NCI-H2029 (cell line): ENCODE measurements at regions not wholly inside any gene's neighbourhood (a gene's known extent, or its start where the extent isn't known, plus 50 kb on each side); places are given as distances from the start of the nearest gene placed in this dataset.
"Not testable (repeated sequence)": the region's sequence is repeated elsewhere in the genome, so short reads cannot be mapped to it uniquely, and the experiment has no call there.

ENCODE experiments used
- DNase-seq: peaks from one replicate; lab custom pipeline; 2025; lab: John Stamatoyannopoulos, UW

DNA sequence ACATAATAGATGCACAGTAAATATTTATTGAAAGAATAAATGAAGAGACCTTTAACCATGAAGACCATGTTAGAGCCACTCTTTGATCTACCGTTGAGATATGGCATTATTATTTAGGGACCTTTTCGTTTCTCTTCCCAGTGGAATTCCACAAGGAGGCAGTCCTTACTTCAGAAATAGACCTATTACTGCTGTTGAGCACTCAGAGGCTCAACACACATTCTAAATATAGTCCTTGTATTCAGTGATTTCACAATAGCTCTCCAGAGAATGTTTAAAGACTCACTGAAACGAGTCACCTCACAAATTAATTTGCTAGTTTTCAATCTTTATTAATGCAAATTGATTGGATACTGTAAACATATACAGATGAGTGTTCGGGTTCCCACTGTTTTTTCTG, 603.8 kb downstream of the CDH8 start:
- no peak for DNase-seq

- DNase-seq: peak; percentile 4
Observed at GRCh38 chr16:61421111-61421510, 615.1 kb downstream of the CDH8 start.

- no peak for DNase-seq
Observed at GRCh38 chr16:61419791-61420190, 616.4 kb downstream of the CDH8 start.

- not testable (repeated sequence) for DNase-seq
Observed at GRCh38 chr16:61418802-61419201, 617.4 kb downstream of the CDH8 start.

- no peak for DNase-seq
Observed at GRCh38 chr16:61415126-61415525, 621.1 kb downstream of the CDH8 start.

DNA sequence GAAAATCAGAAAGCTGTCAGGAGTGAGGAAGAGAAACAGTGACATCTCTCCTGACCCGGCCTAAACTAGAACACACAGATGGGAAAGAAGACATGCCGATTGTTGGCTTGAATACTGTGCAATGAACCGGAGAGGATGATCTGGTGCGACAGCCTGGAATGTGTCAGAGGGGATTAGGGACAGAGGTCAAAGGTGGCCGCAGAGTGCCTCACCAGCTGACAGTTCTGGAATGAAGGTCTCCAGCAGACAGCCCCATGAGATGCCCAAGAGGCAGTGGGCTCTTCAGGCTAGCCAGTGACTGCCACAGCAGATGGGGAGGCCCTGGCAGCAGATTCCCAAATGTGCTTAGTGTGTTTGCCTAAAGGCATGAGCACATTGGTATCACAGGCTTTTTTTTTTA, 623.2 kb downstream of the CDH8 start:
- no peak for DNase-seq

DNA sequence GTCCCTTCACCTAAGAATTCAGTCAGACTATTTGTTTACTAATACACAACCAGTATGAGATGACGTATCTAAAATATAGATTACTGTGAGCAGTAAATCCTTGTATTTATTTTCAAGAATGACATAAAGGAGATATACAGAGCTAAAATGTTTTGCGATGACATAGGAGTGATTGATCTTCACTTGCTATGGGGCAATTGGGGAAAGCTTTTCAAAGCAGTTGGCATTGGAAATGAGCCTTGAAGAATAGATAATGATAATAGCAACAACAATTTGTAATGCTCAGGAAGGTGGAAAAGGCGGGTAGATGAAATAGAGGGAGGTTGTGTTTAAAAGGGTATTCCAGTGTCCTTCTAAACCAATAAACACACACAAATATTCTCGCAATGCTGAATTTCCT, 623.7 kb downstream of the CDH8 start:
- DNase-seq: no peak

- DNase-seq: no peak
Observed at GRCh38 chr16:61409604-61410003, 626.6 kb downstream of the CDH8 start.

- no peak for DNase-seq
Observed at GRCh38 chr16:61403386-61403785, 632.9 kb downstream of the CDH8 start.

GRCh38 chr16:61391896-61392295, 644.3 kb downstream of the CDH8 start:
- no peak for DNase-seq

DNA sequence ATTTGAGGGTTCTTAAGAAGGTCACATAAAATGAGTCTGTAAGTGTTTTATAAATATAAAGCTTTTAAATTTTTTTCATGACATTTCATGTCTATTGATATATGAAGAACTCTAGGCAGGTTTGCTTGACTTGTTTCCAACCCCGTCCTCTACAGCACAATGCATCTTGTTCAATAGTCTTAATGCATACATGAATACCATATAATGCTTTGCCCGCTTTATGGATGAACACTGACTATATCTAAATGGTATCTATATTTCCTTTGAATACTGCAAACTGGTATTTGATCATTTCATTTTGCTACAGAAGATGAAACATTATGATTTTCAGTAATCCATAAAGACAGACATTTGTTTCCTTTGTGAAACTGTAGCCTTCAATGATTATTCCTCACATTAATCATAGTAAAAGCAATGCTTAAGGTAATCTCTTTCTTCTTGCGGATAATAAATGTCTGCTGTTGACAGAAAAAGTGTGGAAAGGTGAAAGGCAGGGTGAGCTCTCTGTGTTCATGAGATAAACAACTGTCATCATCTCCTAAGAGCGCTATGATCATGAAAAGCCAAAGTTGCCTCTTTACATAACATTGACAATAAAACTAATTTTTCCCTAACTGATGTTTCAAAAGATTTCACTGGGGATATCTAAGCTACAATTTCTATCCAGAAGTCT, 645.1 kb downstream of the CDH8 start:
- DNase-seq: no peak

DNA sequence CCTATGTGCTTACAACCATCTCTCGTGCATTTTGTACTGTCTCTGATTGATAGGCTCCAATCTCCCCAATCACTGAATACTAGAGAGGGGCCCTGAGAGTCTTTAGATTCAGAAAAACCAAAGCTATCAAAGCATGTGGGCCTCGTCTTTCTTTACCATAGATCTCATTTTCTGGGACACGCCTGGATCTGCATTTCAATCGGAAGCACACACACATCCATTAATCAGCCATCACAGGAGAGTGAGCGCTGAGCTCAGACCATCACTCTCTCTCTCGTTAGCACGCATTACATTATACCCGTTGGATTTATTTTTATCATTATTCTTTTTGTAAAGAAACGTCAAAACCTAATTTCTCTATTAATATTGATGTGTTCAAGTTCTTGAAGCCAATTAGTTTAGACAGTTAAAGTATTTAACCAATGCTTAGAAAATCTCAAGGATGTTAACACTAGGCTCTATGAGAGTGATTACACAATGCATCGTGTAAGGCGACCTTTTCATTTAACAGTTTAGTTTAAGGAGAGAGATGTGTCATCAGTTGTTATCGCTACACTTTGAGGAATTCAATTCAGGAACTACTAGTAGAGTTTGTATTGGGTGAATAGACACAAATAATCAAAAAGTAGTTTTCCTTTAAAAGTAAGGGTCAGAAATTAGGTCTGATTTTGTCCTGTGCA, 650.7 kb downstream of the CDH8 start:
- DNase-seq: no peak

GRCh38 chr16:61382435-61382834, 653.8 kb downstream of the CDH8 start:
- no peak for DNase-seq

DNA sequence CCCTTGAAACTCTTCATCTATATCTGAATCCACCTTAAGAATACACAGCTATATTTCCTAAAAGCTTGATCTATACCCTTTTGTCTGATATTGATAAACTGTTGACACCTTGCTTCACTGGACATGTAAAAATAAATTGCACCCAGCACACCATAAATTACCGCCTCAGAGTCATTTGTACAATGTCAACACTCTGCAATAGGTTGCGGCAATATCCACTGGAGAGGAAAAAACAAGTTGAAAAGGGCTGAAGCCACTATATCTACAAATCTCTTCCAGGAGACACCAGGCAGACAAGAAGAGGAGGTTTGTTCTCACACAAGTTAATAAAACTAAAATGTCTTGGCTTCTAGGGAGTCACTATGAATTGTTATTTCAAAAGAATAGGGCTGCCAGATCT, 656.9 kb downstream of the CDH8 start:
- no peak for DNase-seq

DNA sequence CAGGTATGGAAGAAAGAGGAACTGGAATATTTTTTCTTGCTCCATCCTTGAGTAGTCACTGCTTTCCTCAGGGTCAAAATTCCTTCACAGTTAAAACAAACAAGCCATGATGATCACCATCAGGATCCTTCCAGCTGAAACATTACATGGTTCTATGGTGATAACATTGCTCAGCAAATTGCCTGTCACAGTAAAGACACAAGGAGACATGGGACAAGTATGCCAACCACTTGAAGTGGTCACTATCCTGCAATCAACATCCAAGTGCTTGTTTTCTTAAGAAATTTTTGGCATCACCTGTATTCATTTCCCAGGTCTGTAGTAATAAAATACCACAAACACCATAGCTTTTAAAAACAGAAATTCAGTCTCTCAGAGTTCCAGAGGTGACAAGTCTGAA, 662.2 kb downstream of the CDH8 start:
- DNase-seq: no peak

DNA sequence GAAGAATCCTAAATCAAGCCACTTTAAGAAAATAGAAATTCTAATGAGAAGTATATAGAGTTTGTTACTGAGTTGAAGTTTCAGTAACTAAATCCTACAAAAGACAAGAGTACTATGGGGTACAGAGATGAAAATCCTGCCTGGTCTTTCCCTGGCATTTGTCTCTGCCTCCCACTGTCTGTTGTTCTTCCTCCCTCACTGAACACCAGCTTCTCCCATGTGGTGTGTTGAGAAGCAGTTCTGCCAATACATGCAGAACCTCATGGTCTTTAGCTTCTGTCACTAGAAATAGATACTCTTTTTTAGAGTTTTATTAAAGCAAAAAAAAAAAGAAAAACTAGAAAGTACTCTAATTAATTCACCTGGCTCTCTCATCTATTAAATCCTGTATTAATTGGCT, 664.4 kb downstream of the CDH8 start:
- no peak for DNase-seq

DNA sequence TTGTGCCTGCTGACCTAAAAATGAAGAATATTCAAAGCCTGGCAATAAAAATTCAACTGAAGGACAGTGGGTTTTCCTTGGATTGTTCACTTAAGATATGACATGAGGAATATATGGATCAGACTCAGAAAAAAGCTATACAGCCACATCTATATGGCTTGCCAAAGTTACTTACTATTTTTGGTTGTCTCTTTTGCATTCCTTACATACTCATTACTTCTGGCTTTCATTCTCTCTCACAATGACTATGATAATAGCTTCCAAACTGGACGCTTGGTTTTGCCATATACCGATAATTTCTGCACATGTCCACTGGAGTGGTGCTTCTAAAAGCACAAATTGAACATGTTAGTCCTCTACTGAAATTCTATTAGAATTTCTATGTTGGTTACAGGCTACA, 664.9 kb downstream of the CDH8 start:
- no peak for DNase-seq

- no peak for DNase-seq
Observed at GRCh38 chr16:61370564-61370963, 665.7 kb downstream of the CDH8 start.

- no peak for DNase-seq
Observed at GRCh38 chr16:61366006-61366405, 670.2 kb downstream of the CDH8 start.

DNA sequence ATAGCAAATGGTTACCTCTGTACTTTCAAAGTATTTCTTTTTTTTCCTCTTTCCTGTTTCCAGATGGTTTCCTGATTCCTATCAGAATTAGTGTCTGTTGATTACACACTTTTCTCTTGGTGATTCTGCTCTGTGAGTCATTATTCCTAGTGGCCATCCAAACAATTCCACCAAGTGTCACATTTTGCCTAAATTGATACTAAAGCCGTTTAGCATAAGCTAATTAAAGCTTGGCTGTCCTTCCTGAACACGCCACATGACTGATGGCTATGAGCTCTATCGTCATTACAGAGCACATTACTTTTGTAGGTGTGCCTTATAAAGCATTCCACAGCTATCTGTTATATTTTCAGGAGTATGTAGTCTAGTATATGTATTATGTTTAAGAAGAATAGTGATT, 671.2 kb downstream of the CDH8 start:
- DNase-seq: no peak

DNA sequence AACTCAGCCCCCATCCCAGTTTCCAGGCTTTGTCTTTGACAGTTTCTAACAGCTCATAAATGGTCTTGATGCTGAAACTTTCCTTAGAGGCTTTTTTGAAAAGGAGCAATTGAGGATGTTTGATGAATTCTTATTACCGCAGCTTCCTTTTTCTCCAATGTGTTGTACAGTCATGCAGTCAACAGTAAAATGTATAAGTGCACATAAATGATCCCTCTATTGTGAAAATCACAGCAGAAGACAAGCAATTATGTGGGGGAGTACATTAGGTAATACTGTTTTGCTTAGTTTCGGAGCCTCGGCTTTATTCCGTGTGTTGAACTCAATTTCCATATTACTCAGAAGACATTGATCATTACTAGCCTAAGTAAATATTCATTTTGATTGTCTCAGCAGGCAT, 673.7 kb downstream of the CDH8 start:
- DNase-seq: no peak

- DNase-seq: no peak
Observed at GRCh38 chr16:61344791-61345190, 691.4 kb downstream of the CDH8 start.

DNA sequence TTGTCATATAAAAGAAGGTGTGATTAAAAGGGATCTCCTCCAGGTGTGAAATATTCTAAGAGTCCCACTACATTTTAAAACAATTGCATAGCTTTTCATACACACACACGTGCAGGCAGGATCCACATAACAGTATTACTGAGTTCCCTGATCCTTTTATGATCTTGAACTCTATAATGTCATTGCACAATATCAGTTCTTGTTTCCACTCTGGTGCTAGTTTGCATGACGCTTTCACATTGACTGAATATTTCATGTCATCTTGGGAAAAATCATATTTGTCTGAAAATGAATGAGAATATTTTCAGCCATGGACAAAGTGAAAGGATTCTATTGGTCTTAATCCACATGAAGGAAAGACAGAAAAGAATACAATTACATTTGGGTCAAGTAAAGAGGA, 703.8 kb downstream of the CDH8 start:
- no peak for DNase-seq

DNA sequence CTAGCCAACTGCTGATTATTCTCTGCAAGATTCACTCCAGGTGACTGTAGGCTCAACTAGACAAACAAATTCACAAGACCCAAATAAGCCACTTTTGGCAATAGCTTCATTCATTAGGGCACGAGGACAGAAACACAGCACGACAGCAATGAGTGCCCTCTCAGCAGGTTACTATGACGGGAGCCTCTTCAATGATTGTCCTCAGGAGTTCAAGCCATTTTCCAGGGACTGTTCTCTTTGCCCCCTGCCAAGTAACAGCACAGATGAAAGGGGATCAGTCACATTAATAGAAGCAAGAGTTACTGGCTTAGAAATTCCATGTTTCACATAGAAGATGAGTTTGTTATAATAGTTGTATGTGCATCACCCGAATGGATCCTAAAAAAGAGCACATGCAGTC, 712.2 kb downstream of the CDH8 start:
- DNase-seq: no peak
